Heart right ventricle (tissue), 16 donors: ENCODE measurements at regions not wholly inside any gene's neighbourhood (a gene's known extent, or its start where the extent isn't known, plus 50 kb on each side); places are given as distances from the start of the nearest gene placed in this dataset.
"Not testable (repeated sequence)": the region's sequence is repeated elsewhere in the genome, so short reads cannot be mapped to it uniquely, and the experiment has no call there.

Experiments used
- ATAC-seq, 8 donors: fragments of 200-7000 bp; cut with Tn5 transposase; one replicate each; pipeline ENCODE4 v1.9.1; 2020; ENCODE audit warnings: mild to moderate bottlenecking in 8 of 8, moderate library complexity in 8 of 8, moderate number of reproducible peaks in 1 of 8
- DNase-seq, 2 donors: peaks; one replicate each; pipeline ENCODE4 v3.0.0-alpha.2; 2020
- H3K27ac ChIP-seq, 10 donors: fragments of 200-600 bp; sonication (generic) in 2 of 10; one replicate each; pipeline versions ENCODE4 v1.5.0 to v1.8.0; 2020 to 2022; ENCODE audit warnings: mild to moderate bottlenecking in 3 of 10
- H3K27me3 ChIP-seq, 7 donors: fragments of 200-600 bp; one replicate each; pipeline ENCODE4 v1.8.0; 2021 to 2022; ENCODE audit warnings: mild to moderate bottlenecking in 2 of 7
- H3K36me3 ChIP-seq, 9 donors: fragments of 200-600 bp; sonication (generic) in 1 of 9; one replicate each; pipeline versions ENCODE4 v1.5.0 to v1.8.0; 2020 to 2022; ENCODE audit warnings: mild to moderate bottlenecking in 2 of 9
- H3K4me1 ChIP-seq, 9 donors: fragments of 200-600 bp; sonication (generic) in 1 of 9; one replicate each; pipeline versions ENCODE4 v1.5.0 to v1.8.0; 2020 to 2022; ENCODE audit warnings: mild to moderate bottlenecking in 4 of 9
- H3K4me3 ChIP-seq, 10 donors: fragments of 200-600 bp; sonication (generic) in 2 of 10; one replicate each; pipeline versions ENCODE4 v1.5.0 to v1.8.0; 2020 to 2022; ENCODE audit warnings: mild to moderate bottlenecking in 7 of 10, moderate library complexity in 2 of 10
- H3K9me3 ChIP-seq, 11 donors: fragments of 200-600 bp in 10 of 11; sonication (generic) in 2 of 11; one replicate each; pipeline versions ENCODE4 v1.5.0 to v1.8.0; 2013 to 2022; ENCODE audit warnings: mild to moderate bottlenecking in 2 of 11, control low read depth in 1 of 11, moderate library complexity in 1 of 11
- WGBS, 2 donors: extraction: QIAGEN DNeasy Blood & Tissue Kit; methylation state at CpG; one replicate each; pipeline ENCODE4 v1.1.7; 2013; ENCODE audit warnings: inconsistent platforms in 1 of 2; 5-methylcytosine and 5-hydroxymethylcytosine counted together
- intact Hi-C, 10 donors: fragments of 100-400 bp; cut with DNase I; formaldehyde crosslinking; loops; one replicate each; pipeline versions ENCODE4 v1.11.1 to v1.14.2; 2022
- donor health status: Arrhythmogenic right ventricular cardiomyopathy.
- donor health status: ischemic (EF 13 %, LVEDD 7.1; RV severe dilation, severe dysfunction).
- donor health status: healthy with polysubstance abuse.
- donor health status: DM: no; HTN: yes; CAD: no.
- donor health status: DM: no; HTN: no; CAD: no.
- donor health status: ischemic (EF 25% LVEDD 6.9; RV normal size, moderate dysfunction).
- donor health status: ischemic (EF 25% LVEDD 5.7; RV mildly dilated, moderate dysfunction).
- donor health status: healthy.
- donor health status: DM: yes; HTN: yes; CAD: no.
- donor health status: Ischemic cardiomyopathy.
- donor health status: ischemic (EF 35%, LVEDD 5.7; RV mildly dilated, moderate dysfunction).
- donor health status: nonischemic (EF 11% LVEDD 7.7; RV severe dilation, severe dysfunction).
- donor health status: DM: yes; HTN: yes; CAD: no.
- donor health status: PGD.
- donor health status: ischemic (EF 29% LVEDD 5.4; RV normal size, mild dysfunction).
- donor health status: nonischemic (EF 23%, LVEDD 6.1; RV moderate dilation, normal function).

DNA sequence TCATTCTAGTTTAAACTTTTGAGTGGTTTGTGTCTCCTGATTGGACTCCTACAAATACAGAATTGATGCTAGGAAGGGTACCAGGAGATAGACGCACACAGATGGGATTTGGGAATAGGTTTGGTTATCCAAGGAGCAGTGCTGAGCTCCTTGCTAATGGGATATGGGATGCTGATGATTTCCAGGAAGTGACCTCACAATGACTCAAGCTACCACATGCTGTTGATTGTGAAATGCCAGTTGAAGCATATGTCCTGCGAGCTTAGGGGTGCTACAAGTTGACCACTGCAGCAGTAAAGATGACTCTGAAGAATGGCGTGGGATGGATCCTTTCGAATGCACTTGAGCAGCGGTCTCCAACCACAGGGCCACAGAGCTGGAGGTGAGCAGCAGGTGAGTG lies 343.2 kb downstream of the ZNF37A start:
- ATAC-seq, H3K4me3 ChIP-seq, H3K27me3 ChIP-seq, H3K27ac ChIP-seq, H3K9me3 ChIP-seq, DNase-seq, intact Hi-C loops, H3K4me1 ChIP-seq: not testable (repeated sequence)
- WGBS, 2 donors = 90 to 100% methylated on average over 2 to 4 of the region's 5 CpGs
- H3K36me3 ChIP-seq = peaks cover 0 to 20% (median 0%) of the 10 kb centered on the region in 9 donors

DNA sequence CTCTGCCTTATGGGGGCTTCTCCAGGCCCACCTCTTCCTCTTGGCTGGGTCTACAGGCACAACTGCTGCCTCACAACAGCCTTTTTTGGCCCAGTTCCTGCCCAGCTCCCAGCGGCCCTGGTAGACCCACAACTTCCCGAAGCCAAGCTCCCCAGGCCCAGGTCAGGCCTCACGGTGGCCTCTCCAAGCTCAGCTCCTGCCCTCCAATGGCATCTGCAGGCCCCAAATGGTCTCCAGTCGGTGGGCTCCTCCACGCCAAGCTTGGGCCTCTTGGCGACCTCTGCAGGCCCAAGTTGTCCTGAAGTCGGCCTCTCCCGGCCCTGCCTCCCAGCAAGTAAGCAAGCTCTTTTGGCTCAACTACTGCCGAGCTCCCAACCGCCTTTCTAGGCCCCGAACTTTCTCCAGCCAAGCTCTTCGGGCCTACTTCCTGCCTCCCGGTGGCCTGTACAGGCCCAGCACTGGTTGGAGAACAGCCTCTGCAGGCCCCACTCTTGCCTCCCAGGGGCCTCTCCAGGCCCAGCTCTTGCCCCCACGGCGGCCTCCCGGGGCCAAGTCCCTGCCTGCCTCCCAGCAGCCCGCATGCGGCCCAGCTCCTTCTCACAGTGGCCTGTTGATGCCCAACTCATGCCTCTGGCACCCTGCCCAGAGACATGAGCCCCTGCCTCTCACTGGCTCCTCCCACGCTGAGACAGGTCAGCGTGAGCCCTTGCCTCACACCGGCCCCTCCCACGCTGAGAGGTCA lies 354.6 kb downstream of the ZNF37A start:
- H3K36me3 ChIP-seq = peaks cover 0 to 10% (median 0%) of the 10 kb centered on the region in 9 donors
- H3K27ac ChIP-seq, H3K4me3 ChIP-seq, intact Hi-C loops, H3K27me3 ChIP-seq, ATAC-seq, DNase-seq, H3K4me1 ChIP-seq, H3K9me3 ChIP-seq: not testable (repeated sequence)
- WGBS, 2 donors = 91 to 93% methylated on average over 22 of the region's 22 CpGs

- peaks cover 0 to 10% (median 0%) of the 10 kb centered on the region in 9 donors for H3K36me3 ChIP-seq
- H3K27ac ChIP-seq, intact Hi-C loops, H3K9me3 ChIP-seq, DNase-seq, H3K4me3 ChIP-seq, H3K4me1 ChIP-seq, H3K27me3 ChIP-seq, ATAC-seq: not testable (repeated sequence)
- WGBS, 2 donors = 97 to 99% methylated on average over 19 to 21 of the region's 21 CpGs
These were observed 355.5 kb downstream of the ZNF37A start for GRCh38 chr10:38449618-38450017.

GRCh38 chr10:38450372-38451057 lies 356.4 kb downstream of the ZNF37A start:
- ATAC-seq, H3K4me3 ChIP-seq, H3K27ac ChIP-seq, H3K9me3 ChIP-seq, H3K27me3 ChIP-seq, DNase-seq, intact Hi-C loops, H3K4me1 ChIP-seq: not testable (repeated sequence)
- peaks cover 0 to 10% (median 0%) of the 10 kb centered on the region in 9 donors for H3K36me3 ChIP-seq
- WGBS, 2 donors = 97 to 98% methylated on average over 32 of the region's 32 CpGs

GRCh38 chr10:38451306-38451967 lies 357.3 kb downstream of the ZNF37A start:
- DNase-seq, H3K4me3 ChIP-seq, H3K27ac ChIP-seq, H3K27me3 ChIP-seq, H3K9me3 ChIP-seq, intact Hi-C loops, ATAC-seq, H3K4me1 ChIP-seq: not testable (repeated sequence)
- H3K36me3 ChIP-seq = peaks cover 0 to 10% (median 0%) of the 10 kb centered on the region in 9 donors
- WGBS, 2 donors = 93 to 95% methylated on average over 26 to 28 of the region's 28 CpGs
